OCI-M1 (cell line): ENCODE measurements at regions not wholly inside any gene's neighbourhood (a gene's known extent, or its start where the extent isn't known, plus 50 kb on each side); places are given as distances from the start of the nearest gene placed in this dataset.

Source experiments
- DNase-seq: peaks from one replicate; lab custom pipeline; 2025; lab: John Stamatoyannopoulos, UW

- DNase-seq = no peak
Observed at GRCh38 chr1:80910426-80910825, 890.3 kb upstream of the ADGRL2 start.

GRCh38 chr1:80909172-80909784 is 891.5 kb upstream of the ADGRL2 start:
- no peak for DNase-seq

DNA sequence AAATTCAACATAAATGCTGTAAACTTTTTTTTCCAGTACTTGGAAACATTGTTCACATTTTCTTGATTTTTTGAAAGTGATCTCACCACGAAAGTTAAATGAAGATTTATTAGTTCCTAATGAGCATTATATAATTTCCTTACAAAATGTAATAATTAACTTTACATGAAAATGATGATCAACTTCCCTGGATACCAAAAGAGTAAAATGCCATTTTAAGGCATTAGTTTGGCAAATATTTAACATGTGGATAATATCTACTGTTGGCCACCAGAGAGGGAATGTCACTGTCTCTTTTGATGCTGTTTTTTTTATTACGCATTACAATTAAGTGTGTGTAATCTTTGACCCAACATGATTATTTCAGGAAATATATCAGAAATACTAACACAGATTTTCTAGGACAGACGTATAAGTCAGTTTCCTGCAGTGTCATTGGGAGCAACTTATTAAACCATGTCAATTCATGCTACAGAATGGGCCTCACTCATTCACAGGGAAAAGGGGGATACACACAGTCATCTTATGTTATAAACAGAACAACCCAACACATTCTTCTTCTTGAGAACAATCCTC is 903.9 kb upstream of the ADGRL2 start:
- DNase-seq = no peak

DNA sequence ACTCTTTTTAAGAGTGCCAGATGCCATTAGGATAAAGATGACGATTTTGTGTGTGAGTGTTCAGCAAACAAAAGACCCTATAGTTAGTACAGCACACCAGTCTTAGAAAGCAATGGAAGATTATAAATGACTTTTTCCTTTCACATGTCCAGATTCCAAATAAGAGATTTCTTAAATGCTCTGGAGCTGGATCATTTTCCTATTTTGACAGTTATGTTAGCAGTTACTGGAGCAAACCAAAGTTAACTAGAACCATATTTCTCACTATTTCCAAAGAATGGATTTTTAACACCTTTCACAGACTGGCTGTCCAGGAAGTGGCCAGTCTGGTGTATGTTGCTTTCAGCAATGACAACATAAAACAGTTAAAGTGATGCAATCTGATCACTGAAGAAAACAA is 905.8 kb upstream of the ADGRL2 start:
- DNase-seq = no peak

GRCh38 chr1:80893115-80893514 is 907.6 kb upstream of the ADGRL2 start:
- no peak for DNase-seq

DNA sequence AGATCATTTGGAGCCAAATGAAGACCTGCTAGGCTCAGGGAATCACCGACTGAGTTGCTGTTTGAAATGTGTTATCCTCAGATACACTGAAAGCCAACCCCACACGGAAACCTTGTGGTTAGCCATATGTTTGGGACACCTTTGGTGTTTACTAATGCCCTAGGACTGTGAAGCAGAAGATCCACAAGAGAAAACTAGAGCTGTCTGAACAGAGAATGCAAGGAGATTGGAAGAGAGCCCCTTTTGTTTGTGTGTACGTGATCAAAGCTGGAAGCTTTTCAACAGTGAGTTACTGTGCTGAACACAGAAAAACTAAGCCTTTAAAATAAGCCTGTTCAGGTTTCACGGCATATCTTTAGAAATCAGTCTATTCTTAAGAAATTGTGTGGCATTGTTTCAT is 908.2 kb upstream of the ADGRL2 start:
- peak; percentile 52 for DNase-seq

- no peak for DNase-seq
Observed at GRCh38 chr1:80891871-80892270, 908.9 kb upstream of the ADGRL2 start.

GRCh38 chr1:80882553-80882952 is 918.2 kb upstream of the ADGRL2 start:
- no peak for DNase-seq

DNA sequence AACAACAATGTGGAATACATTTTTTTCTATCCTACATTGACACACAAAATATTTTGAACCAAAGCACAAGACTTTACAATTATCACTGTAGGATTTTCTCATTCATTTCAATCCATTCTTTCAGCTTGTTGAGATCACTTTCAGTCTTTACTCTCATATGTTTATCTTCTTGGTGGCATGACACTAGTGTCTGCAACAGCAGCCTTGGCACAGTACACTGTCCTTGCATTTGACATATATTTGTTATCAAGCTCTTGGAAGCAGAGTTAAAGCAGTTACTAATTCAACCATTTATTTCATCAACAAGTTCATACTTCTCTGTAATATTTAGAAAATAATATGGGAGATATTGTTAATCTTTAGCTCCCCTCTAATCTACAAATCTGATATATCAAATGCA is 922.4 kb upstream of the ADGRL2 start:
- no peak for DNase-seq

- no peak for DNase-seq
Observed at GRCh38 chr1:80876035-80876434, 924.7 kb upstream of the ADGRL2 start.

- no peak for DNase-seq
Observed at GRCh38 chr1:80869299-80869698, 931.4 kb upstream of the ADGRL2 start.

- no peak for DNase-seq
Observed at GRCh38 chr1:80847904-80848303, 952.8 kb upstream of the ADGRL2 start.

- DNase-seq = no peak
Observed at GRCh38 chr1:80846966-80847365, 953.8 kb upstream of the ADGRL2 start.

GRCh38 chr1:80842796-80843195 is 957.9 kb upstream of the ADGRL2 start:
- no peak for DNase-seq

- DNase-seq = no peak
Observed at GRCh38 chr1:80841261-80841660, 959.5 kb upstream of the ADGRL2 start.

GRCh38 chr1:80837066-80837465 is 963.7 kb upstream of the ADGRL2 start:
- DNase-seq = no peak

DNA sequence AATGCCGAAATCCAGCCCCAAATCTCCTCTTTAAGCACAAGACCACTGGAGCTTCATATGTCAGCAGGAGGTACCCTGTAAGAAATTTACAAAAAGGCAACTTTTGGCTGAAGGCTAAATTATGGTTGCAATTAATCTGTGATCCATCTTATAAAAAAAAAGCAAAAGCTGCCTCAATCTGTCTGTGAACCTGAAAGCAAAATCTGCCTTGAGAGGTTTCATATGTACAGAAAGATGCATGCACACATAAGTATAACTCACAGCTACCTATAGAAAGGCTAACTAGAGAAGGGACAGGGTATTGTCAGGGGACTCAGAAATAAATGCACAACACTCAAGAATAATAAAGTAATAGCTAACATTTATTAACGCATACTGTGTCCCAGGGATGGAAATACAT is 964.2 kb upstream of the ADGRL2 start:
- DNase-seq = no peak

GRCh38 chr1:80827666-80828065 is 973.1 kb upstream of the ADGRL2 start:
- DNase-seq = no peak

DNA sequence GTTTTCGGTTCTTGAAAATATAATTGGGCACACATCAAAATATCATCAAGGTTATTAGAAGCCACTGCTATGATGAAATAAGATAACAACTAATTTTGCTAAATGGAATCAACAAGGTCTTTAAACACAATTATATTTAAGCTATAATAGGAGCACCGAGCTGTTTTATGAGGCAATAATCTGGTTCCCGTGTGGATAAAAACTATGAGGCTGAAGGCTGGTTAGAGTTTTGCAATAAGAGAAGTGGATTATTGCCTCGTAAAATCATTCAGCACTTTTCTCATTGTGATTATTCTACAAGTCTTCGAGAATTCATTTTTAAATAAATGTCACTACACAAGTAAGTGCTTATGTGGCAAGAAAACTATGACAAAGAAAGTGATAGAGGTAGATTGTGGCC is 975.7 kb upstream of the ADGRL2 start:
- no peak for DNase-seq

- no peak for DNase-seq
Observed at GRCh38 chr1:80818211-80818610, 982.5 kb upstream of the ADGRL2 start.

GRCh38 chr1:80807981-80808380 is 992.8 kb upstream of the ADGRL2 start:
- DNase-seq = no peak

DNA sequence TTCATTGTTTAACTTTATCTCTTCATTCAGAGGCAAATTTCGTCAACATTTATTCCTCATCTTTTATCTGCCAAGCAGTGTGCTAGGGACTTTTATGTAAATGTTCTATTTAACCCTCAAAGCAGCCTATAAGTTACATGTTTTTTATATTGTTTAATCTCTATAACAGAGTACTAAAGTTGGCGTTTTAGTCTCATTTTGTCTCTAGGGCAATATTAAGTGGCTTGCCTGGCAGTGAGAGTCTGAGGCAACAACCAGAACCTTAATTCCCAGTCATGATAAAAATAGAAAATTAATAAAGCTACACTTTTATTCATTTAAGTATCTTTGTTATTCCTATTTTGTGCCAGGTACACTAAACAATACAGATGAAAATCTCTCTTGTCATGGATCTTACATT is 994.3 kb upstream of the ADGRL2 start:
- no peak for DNase-seq

DNA sequence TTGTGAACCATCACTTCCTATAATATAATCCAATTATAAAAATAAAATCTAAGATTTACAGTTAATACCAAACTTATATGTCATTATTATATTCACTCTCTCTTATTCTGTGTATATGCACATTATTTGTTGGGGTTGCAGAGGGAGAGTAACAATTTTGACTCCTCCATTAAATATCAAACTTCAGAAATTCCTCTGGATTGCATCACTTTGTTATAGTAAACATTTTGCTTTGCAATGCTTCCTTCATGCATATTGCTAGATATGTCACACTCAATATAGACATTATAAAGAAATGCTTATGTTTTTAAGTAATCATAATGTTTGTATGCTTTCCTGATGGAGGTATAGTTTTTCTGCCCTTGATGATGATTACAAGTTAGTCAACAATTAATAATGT is 999.0 kb upstream of the ADGRL2 start:
- DNase-seq = no peak

- peak; percentile 9 for DNase-seq
Observed at GRCh38 chr1:80799457-80799856, 1001.3 kb upstream of the ADGRL2 start.
